ENCODE measurements at regions not wholly inside any gene's neighbourhood (a gene's known extent, or its start where the extent isn't known, plus 50 kb on each side); places are given as distances from the start of the nearest gene placed in this dataset.
"Not testable (repeated sequence)": the region's sequence is repeated elsewhere in the genome, so short reads cannot be mapped to it uniquely, and the experiment has no call there.

- Mint-ChIP-seq H3K27ac (no peak overlapping the region), H3K9me3 (peaks cover 5 to 14% of the 10 kb centered on the region in 2 donors), H3K4me3 (no peak overlapping the region), H3K4me1 (no peaks in the 10 kb centered on the region), H3K27me3 (peaks cover 0 to 5% of the 10 kb centered on the region in 2 donors), H3K36me3 (no peaks in the 10 kb centered on the region)
- DNase-seq (no peak), ATAC-seq (replicated peaks) (no peak)
Observed at GRCh38 chr4:100340512-100341485, 150.5 kb upstream of the DDIT4L start.

GRCh38 chr4:100339870-100340269, 149.6 kb upstream of the DDIT4L start:
- H3K9me3 Mint-ChIP-seq, result peaks cover 13 to 16% of the 10 kb centered on the region in 2 donors
- no peaks in the 10 kb centered on the region for H3K36me3 Mint-ChIP-seq
- H3K4me3 Mint-ChIP-seq, result no peak overlapping the region
- no peaks in the 10 kb centered on the region for H3K4me1 Mint-ChIP-seq
- no peak overlapping the region for H3K27ac Mint-ChIP-seq
- DNase-seq (no peak), ATAC-seq (replicated peaks) (no peak)
- H3K27me3 Mint-ChIP-seq, result peaks cover 0 to 5% of the 10 kb centered on the region in 2 donors

- H3K4me1 Mint-ChIP-seq; H3K27ac Mint-ChIP-seq; H3K4me3 Mint-ChIP-seq; ATAC-seq (replicated peaks); H3K36me3 Mint-ChIP-seq; DNase-seq: not testable (repeated sequence)
- peaks cover 23 to 27% of the 10 kb centered on the region in 2 donors for H3K9me3 Mint-ChIP-seq
- peaks cover 21 to 24% of the 10 kb centered on the region in 2 donors for H3K27me3 Mint-ChIP-seq
Observed at GRCh38 chr4:100333491-100333890, 143.2 kb upstream of the DDIT4L start.

GRCh38 chr4:100317032-100317864, 127.0 kb upstream of the DDIT4L start:
- H3K36me3 Mint-ChIP-seq, result peaks cover 0 to 3% of the 10 kb centered on the region in 2 donors
- peaks cover 5% of the 10 kb centered on the region in 2 donors for H3K9me3 Mint-ChIP-seq
- no peak overlapping the region for H3K27ac Mint-ChIP-seq
- no peak overlapping the region for H3K4me3 Mint-ChIP-seq
- ATAC-seq (replicated peaks) (no peak), DNase-seq (no peak)
- peaks cover 6 to 7% of the 10 kb centered on the region in 2 donors for H3K27me3 Mint-ChIP-seq
- no peaks in the 10 kb centered on the region for H3K4me1 Mint-ChIP-seq

GRCh38 chr4:100314057-100314456, 123.8 kb upstream of the DDIT4L start:
- no peak overlapping the region for H3K27ac Mint-ChIP-seq
- DNase-seq (no peak), ATAC-seq (replicated peaks) (no peak)
- no peak overlapping the region for H3K4me3 Mint-ChIP-seq
- H3K36me3 Mint-ChIP-seq, result no peaks in the 10 kb centered on the region
- no peaks in the 10 kb centered on the region for H3K9me3 Mint-ChIP-seq
- no peaks in the 10 kb centered on the region for H3K4me1 Mint-ChIP-seq
- H3K27me3 Mint-ChIP-seq, result peaks cover 3 to 6% of the 10 kb centered on the region in 2 donors

- ATAC-seq (replicated peaks) (no peak), DNase-seq (no peak)
- H3K9me3 Mint-ChIP-seq, result no peaks in the 10 kb centered on the region
- no peak overlapping the region for H3K27ac Mint-ChIP-seq
- H3K36me3 Mint-ChIP-seq, result no peaks in the 10 kb centered on the region
- H3K4me1 Mint-ChIP-seq, result no peaks in the 10 kb centered on the region
- peaks cover 3 to 6% of the 10 kb centered on the region in 2 donors for H3K27me3 Mint-ChIP-seq
- no peak overlapping the region for H3K4me3 Mint-ChIP-seq
Observed at GRCh38 chr4:100312615-100313350, 122.5 kb upstream of the DDIT4L start.

- Mint-ChIP-seq H3K9me3 (no peaks in the 10 kb centered on the region), H3K27me3 (peaks cover 3 to 6% of the 10 kb centered on the region in 2 donors), H3K4me3 (no peak overlapping the region), H3K4me1 (no peaks in the 10 kb centered on the region), H3K27ac (no peak overlapping the region), H3K36me3 (no peaks in the 10 kb centered on the region)
- DNase-seq (no peak), ATAC-seq (replicated peaks) (no peak)
Observed at GRCh38 chr4:100311181-100311580, 120.9 kb upstream of the DDIT4L start.

GRCh38 chr4:100306018-100306417, 115.8 kb upstream of the DDIT4L start:
- ATAC-seq (replicated peaks) (no peak), DNase-seq (no peak)
- H3K4me3 Mint-ChIP-seq, result no peak overlapping the region
- no peaks in the 10 kb centered on the region for H3K9me3 Mint-ChIP-seq
- no peaks in the 10 kb centered on the region for H3K4me1 Mint-ChIP-seq
- no peak overlapping the region for H3K27ac Mint-ChIP-seq
- no peaks in the 10 kb centered on the region for H3K27me3 Mint-ChIP-seq
- no peaks in the 10 kb centered on the region for H3K36me3 Mint-ChIP-seq

- DNase-seq (no peak), ATAC-seq (replicated peaks) (no peak)
- Mint-ChIP-seq H3K4me1 (no peaks in the 10 kb centered on the region), H3K27me3 (peaks cover 0 to 4% of the 10 kb centered on the region in 2 donors), H3K27ac (no peak overlapping the region), H3K9me3 (no peaks in the 10 kb centered on the region), H3K36me3 (no peaks in the 10 kb centered on the region), H3K4me3 (no peak overlapping the region)
Observed at GRCh38 chr4:100302061-100303026, 112.1 kb upstream of the DDIT4L start.

GRCh38 chr4:100299046-100299840, 109.0 kb upstream of the DDIT4L start:
- H3K4me3 Mint-ChIP-seq, result no peak overlapping the region
- no peaks in the 10 kb centered on the region for H3K9me3 Mint-ChIP-seq
- no peak overlapping the region for H3K27ac Mint-ChIP-seq
- H3K4me1 Mint-ChIP-seq, result no peaks in the 10 kb centered on the region
- ATAC-seq (replicated peaks) (no peak), DNase-seq (no peak)
- peaks cover 0 to 9% of the 10 kb centered on the region in 2 donors for H3K27me3 Mint-ChIP-seq
- H3K36me3 Mint-ChIP-seq, result no peaks in the 10 kb centered on the region

GRCh38 chr4:100295792-100296191, 105.5 kb upstream of the DDIT4L start:
- Mint-ChIP-seq H3K36me3 (no peaks in the 10 kb centered on the region), H3K4me3 (no peak overlapping the region), H3K4me1 (no peaks in the 10 kb centered on the region), H3K9me3 (no peaks in the 10 kb centered on the region), H3K27ac (no peak overlapping the region), H3K27me3 (peaks cover 0 to 9% of the 10 kb centered on the region in 2 donors)
- DNase-seq, result no peak
- no peak for ATAC-seq (replicated peaks)

- Mint-ChIP-seq H3K27me3 (peaks cover 0 to 9% of the 10 kb centered on the region in 2 donors), H3K4me3 (no peak overlapping the region), H3K27ac (no peak overlapping the region), H3K9me3 (no peaks in the 10 kb centered on the region), H3K36me3 (no peaks in the 10 kb centered on the region), H3K4me1 (no peaks in the 10 kb centered on the region)
- DNase-seq (no peak), ATAC-seq (replicated peaks) (no peak)
Observed at GRCh38 chr4:100294356-100294755, 104.1 kb upstream of the DDIT4L start.

Measured in stimulated activated naive B cell treated with anti-CD40 and anti-IgM and Interleukin-4, amounts not matched to agents 10 μg/mL and 1 μg/mL and 100 μg/mL, for 72 hours (primary cell).